H9 (cell line): ENCODE measurements at regions not wholly inside any gene's neighbourhood (a gene's known extent, or its start where the extent isn't known, plus 50 kb on each side); places are given as distances from the start of the nearest gene placed in this dataset.

Experiments
- DNase-seq: peaks from one replicate; pipeline ENCODE4 v3.0.0-alpha.2; 2017
- H2AFZ ChIP-seq: one replicate; pipeline ENCODE4 v1.6.1; 2013; ENCODE audit warnings: mild to moderate bottlenecking, low read length, control low read depth, moderate library complexity
- H2AK5ac ChIP-seq: 2 replicates; pipeline ENCODE4 v1.6.1; 2013; ENCODE audit warnings: low read length, control low read depth, mixed read lengths; ENCODE audit not compliant: insufficient read length
- H2BK120ac ChIP-seq: one replicate; pipeline ENCODE4 v1.6.1; 2013; ENCODE audit warnings: low read depth, mild to moderate bottlenecking, low read length, control low read depth, inconsistent platforms; ENCODE audit not compliant: poor library complexity, severe bottlenecking
- H2BK12ac ChIP-seq: 2 replicates; pipeline ENCODE4 v1.6.1; 2013; ENCODE audit warnings: low read length, control low read depth, mixed read lengths, low read depth; ENCODE audit not compliant: insufficient read length
- H2BK15ac ChIP-seq: 2 replicates; pipeline ENCODE4 v1.6.1; 2013; ENCODE audit warnings: low read depth, low read length, control low read depth
- H2BK20ac ChIP-seq: one replicate; pipeline ENCODE4 v1.6.1; 2013; ENCODE audit warnings: low read depth, mild to moderate bottlenecking, low read length, control low read depth, inconsistent platforms; ENCODE audit not compliant: poor library complexity, severe bottlenecking
- H2BK5ac ChIP-seq: 2 replicates; pipeline ENCODE4 v1.6.1; 2013; ENCODE audit warnings: low read length, control low read depth, mixed read lengths; ENCODE audit not compliant: insufficient read length
- H3K14ac ChIP-seq: 2 replicates; pipeline ENCODE4 v1.6.1; 2013; ENCODE audit warnings: low read length, control low read depth; ENCODE audit not compliant: insufficient read depth
- H3K18ac ChIP-seq: 2 replicates; pipeline ENCODE4 v1.6.1; 2013; ENCODE audit warnings: low read depth, mild to moderate bottlenecking, mixed read lengths, low read length, control low read depth; ENCODE audit not compliant: insufficient read length
- H3K23ac ChIP-seq: 2 replicates; pipeline ENCODE4 v1.6.1; 2013; ENCODE audit warnings: low read length, control low read depth, mixed read lengths, low read depth; ENCODE audit not compliant: insufficient read length
- H3K23me2 ChIP-seq: 2 replicates; pipeline ENCODE4 v1.6.1; 2013; ENCODE audit warnings: low read depth, mild to moderate bottlenecking, mixed read lengths, low read length, control low read depth; ENCODE audit not compliant: insufficient read length, poor library complexity, severe bottlenecking
- H3K27ac ChIP-seq: 2 replicates; pipeline ENCODE4 v1.5.1; 2013; ENCODE audit warnings: low read length, control low read depth, mixed read lengths, low read depth; ENCODE audit not compliant: insufficient read length
- H3K27me3 ChIP-seq: 2 replicates; pipeline ENCODE4 v1.6.1; 2013; ENCODE audit warnings: low read length, control low read depth, inconsistent platforms; ENCODE audit not compliant: insufficient read depth
- H3K4ac ChIP-seq: 2 replicates; pipeline ENCODE4 v1.6.1; 2013; ENCODE audit warnings: low read depth, mild to moderate bottlenecking, control low read depth, inconsistent platforms, low read length, moderate library complexity
- H3K4me1 ChIP-seq: 2 replicates; pipeline ENCODE4 v1.6.1; 2013; ENCODE audit warnings: low read length, control low read depth, inconsistent platforms; ENCODE audit not compliant: insufficient read depth
- H3K4me2 ChIP-seq: 2 replicates; pipeline ENCODE4 v1.6.1; 2013; ENCODE audit warnings: low read length, control low read depth, mixed read lengths; ENCODE audit not compliant: insufficient read length, insufficient read depth
- H3K56ac ChIP-seq: 2 replicates; pipeline ENCODE4 v1.6.1; 2013; ENCODE audit warnings: low read depth, mild to moderate bottlenecking, mixed read lengths, low read length, control low read depth; ENCODE audit not compliant: insufficient read length
- H3K79me1 ChIP-seq: 2 replicates; pipeline ENCODE4 v1.6.1; 2013; ENCODE audit warnings: low read depth, mild to moderate bottlenecking, moderate library complexity, low read length, control low read depth, inconsistent platforms; ENCODE audit not compliant: insufficient read depth, poor library complexity, severe bottlenecking
- H3K79me2 ChIP-seq: 2 replicates; pipeline ENCODE4 v1.6.1; 2013; ENCODE audit warnings: low read length, control low read depth, inconsistent platforms; ENCODE audit not compliant: insufficient read depth
- H3K9ac ChIP-seq: 2 replicates; pipeline ENCODE4 v1.6.1; 2013; ENCODE audit warnings: low read length, control low read depth, mixed read lengths; ENCODE audit not compliant: insufficient read length; ENCODE audit errors: extremely low read depth
- H3K9me3 ChIP-seq: one replicate; pipeline ENCODE4 v1.6.1; 2013; ENCODE audit warnings: low read depth, low read length, inconsistent platforms; ENCODE audit not compliant: control insufficient read depth
- H3T11ph ChIP-seq: one replicate; pipeline ENCODE4 v1.6.1; 2013; ENCODE audit warnings: mild to moderate bottlenecking, low read length, control low read depth, inconsistent platforms
- H4K20me1 ChIP-seq: one replicate; pipeline ENCODE4 v1.6.1; 2013; ENCODE audit not compliant: control insufficient read depth, insufficient read length, insufficient read depth
- H4K5ac ChIP-seq: 2 replicates; pipeline ENCODE4 v1.6.1; 2013; ENCODE audit warnings: low read depth, mild to moderate bottlenecking, mixed read lengths, low read length, control low read depth; ENCODE audit not compliant: insufficient read length
- H4K8ac ChIP-seq: replicated peaks from 2 replicates; pipeline ENCODE4 v1.6.1; 2013; ENCODE audit warnings: low read length, control low read depth, mixed read lengths, low read depth; ENCODE audit not compliant: insufficient read length
- H4K91ac ChIP-seq: 2 replicates; pipeline ENCODE4 v1.6.1; 2013; ENCODE audit warnings: low read depth, mild to moderate bottlenecking, moderate library complexity, mixed read lengths, low read length, control low read depth; ENCODE audit not compliant: insufficient read length
- H3K27ac Mint-ChIP-seq, 3 experiments: 2 replicates in 2 of 3; 3 replicates in 1 of 3; pipeline ENCODE4 v1.8.0; 2020 to 2021; ENCODE audit warnings: mixed read lengths in 3 of 3, mild to moderate bottlenecking in 1 of 3, moderate library complexity in 1 of 3
- H3K27me3 Mint-ChIP-seq: 2 replicates; pipeline ENCODE4 v1.8.0; 2021; ENCODE audit warnings: low read depth, mild to moderate bottlenecking, moderate library complexity, mixed read lengths
- H3K36me3 Mint-ChIP-seq, 3 experiments: 2 replicates in 2 of 3; 3 replicates in 1 of 3; pipeline ENCODE4 v1.8.0; 2020 to 2021; ENCODE audit warnings: low read depth in 3 of 3, mixed read lengths in 3 of 3; ENCODE audit not compliant: insufficient read depth in 1 of 3
- H3K4me1 Mint-ChIP-seq, 2 experiments: 2 replicates each; pipeline ENCODE4 v1.8.0; 2020; ENCODE audit warnings: mixed read lengths in 2 of 2
- H3K4me3 Mint-ChIP-seq, 2 experiments: 2 replicates in 1 of 2; 3 replicates in 1 of 2; pipeline ENCODE4 v1.8.0; 2020 to 2021; ENCODE audit warnings: mild to moderate bottlenecking in 2 of 2, mixed read lengths in 2 of 2, moderate library complexity in 1 of 2
- H3K9me3 Mint-ChIP-seq, 2 experiments: 2 replicates in 1 of 2; 3 replicates in 1 of 2; pipeline ENCODE4 v1.8.0; 2020; ENCODE audit warnings: mild to moderate bottlenecking in 2 of 2, mixed read lengths in 2 of 2, moderate library complexity in 1 of 2
- CTCF ChIP-seq: fragments of 200-600 bp; sonication (generic); conservative IDR thresholded peaks from 3 replicates; pipeline ENCODE4 v1.8.0; 2021; ENCODE audit warnings: antibody characterized with exemption, mild to moderate bottlenecking
- WGBS: extraction: QIAGEN DNeasy Blood & Tissue Kit; methylation state at CpG from one replicate; pipeline ENCODE4 v1.1.7; 2013; ENCODE audit warnings: missing lambda C conversion rate, low lambda C conversion rate, mixed read lengths; ENCODE audit not compliant: insufficient read length; ENCODE audit errors: extremely low coverage; 5-methylcytosine and 5-hydroxymethylcytosine counted together

GRCh38 chr3:4245671-4246070 is 57.5 kb upstream of the SETMAR start:
- Histone ChIP-seq H2AFZ (no peak overlapping the region), H3K79me1 (no peaks in the 10 kb centered on the region), H2AK5ac (no peak overlapping the region), H3K4ac (no peak overlapping the region), H3K4me1 (no peaks in the 10 kb centered on the region), H3T11ph (no peak overlapping the region), H3K23me2 (no peaks in the 10 kb centered on the region), H2BK20ac (no peak overlapping the region), H3K56ac (no peak overlapping the region), H4K20me1 (no peaks in the 10 kb centered on the region), H4K91ac (no peak overlapping the region), H3K14ac (no peak overlapping the region), H3K27me3 (no peaks in the 10 kb centered on the region), H2BK5ac (no peak overlapping the region), H3K79me2 (no peaks in the 10 kb centered on the region), H2BK12ac (no peak overlapping the region), H2BK120ac (no peak overlapping the region), H3K9me3 (no peaks in the 10 kb centered on the region), H4K5ac (no peak overlapping the region), H3K27ac (no peak overlapping the region), H4K8ac (no peak overlapping the region), H3K9ac (no peak overlapping the region), H2BK15ac (no peak overlapping the region), H3K18ac (no peak overlapping the region), H3K23ac (no peak overlapping the region), H3K4me2 (no peak overlapping the region)
- Mint-ChIP-seq H3K27me3 (peaks cover 4% of the 10 kb centered on the region), H3K9me3 (no peaks in the 10 kb centered on the region; a peak in 1 of 5 replicates), H3K4me1 (peaks cover 4 to 6% of the 10 kb centered on the region in 2 experiments; a peak in 2 of 4 replicates), H3K27ac (no peak overlapping the region), H3K4me3 (no peak overlapping the region), H3K36me3 (no peaks in the 10 kb centered on the region)
- no CpG with 5 or more reads among the region's 9 CpGs for WGBS
- TF ChIP-seq CTCF: peak; percentile 66
- peak; percentile 64 for DNase-seq
